ENCODE measurements at regions not wholly inside any gene's neighbourhood (a gene's known extent, or its start where the extent isn't known, plus 50 kb on each side); places are given as distances from the start of the nearest gene placed in this dataset.

DNA sequence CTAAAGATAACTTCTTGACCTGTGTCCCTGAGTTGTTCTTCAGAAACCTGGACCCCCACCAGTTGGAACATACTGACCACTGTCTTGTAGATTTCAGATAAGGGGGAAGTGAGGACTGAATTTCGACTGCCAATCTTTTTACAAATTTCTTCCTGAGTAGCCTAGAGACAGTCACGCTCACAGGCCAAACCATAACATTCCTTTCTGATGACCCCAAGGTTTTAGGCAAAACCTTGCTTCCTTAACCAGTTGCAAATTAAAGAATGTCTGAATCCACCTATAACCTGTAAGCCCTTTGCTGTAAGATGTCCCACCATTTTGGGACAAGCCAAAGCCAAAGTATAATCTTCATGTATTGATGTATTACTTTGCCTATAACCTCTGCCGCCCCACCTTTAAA, 306.9 kb downstream of the LRFN2 start:
- H3K4me3 ChIP-seq (replicated peaks; ENCODE audit: low read depth, low read length) = no peak overlapping the region
- no peak for DNase-seq (ENCODE audit: low read depth)
- TF ChIP-seq, protein P1, sequence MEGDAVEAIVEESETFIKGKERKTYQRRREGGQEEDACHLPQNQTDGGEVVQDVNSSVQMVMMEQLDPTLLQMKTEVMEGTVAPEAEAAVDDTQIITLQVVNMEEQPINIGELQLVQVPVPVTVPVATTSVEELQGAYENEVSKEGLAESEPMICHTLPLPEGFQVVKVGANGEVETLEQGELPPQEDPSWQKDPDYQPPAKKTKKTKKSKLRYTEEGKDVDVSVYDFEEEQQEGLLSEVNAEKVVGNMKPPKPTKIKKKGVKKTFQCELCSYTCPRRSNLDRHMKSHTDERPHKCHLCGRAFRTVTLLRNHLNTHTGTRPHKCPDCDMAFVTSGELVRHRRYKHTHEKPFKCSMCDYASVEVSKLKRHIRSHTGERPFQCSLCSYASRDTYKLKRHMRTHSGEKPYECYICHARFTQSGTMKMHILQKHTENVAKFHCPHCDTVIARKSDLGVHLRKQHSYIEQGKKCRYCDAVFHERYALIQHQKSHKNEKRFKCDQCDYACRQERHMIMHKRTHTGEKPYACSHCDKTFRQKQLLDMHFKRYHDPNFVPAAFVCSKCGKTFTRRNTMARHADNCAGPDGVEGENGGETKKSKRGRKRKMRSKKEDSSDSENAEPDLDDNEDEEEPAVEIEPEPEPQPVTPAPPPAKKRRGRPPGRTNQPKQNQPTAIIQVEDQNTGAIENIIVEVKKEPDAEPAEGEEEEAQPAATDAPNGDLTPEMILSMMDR (IDR thresholded peaks at IDR 0.05; ENCODE audit: low read length, missing control alignments) = no peak

DNA sequence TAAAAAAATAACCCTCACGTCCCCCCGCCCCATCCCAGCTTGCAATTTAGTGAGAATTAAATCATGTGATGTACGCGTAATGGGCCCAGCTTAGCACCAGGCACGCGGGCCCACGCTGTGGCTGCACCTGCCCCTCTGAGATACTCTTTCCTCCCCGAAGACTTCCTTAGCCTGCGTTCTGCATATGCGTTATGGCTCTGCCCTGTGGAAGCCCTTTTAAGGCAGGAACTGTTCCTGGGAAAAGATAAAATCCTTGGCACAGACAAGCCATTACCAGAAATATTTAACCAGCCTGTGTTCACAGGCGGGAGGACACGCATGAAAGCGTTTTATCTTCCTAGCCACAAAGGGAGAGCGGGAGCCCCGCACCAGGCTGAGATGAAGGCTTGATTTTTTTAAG, 311.0 kb downstream of the LRFN2 start:
- DNase-seq (ENCODE audit: low read depth) = no peak
- H3K4me3 ChIP-seq (replicated peaks; ENCODE audit: low read depth, low read length) = no peak overlapping the region
- TF ChIP-seq, protein P1 (IDR thresholded peaks at IDR 0.05; ENCODE audit: low read length, missing control alignments) = no peak

DNA sequence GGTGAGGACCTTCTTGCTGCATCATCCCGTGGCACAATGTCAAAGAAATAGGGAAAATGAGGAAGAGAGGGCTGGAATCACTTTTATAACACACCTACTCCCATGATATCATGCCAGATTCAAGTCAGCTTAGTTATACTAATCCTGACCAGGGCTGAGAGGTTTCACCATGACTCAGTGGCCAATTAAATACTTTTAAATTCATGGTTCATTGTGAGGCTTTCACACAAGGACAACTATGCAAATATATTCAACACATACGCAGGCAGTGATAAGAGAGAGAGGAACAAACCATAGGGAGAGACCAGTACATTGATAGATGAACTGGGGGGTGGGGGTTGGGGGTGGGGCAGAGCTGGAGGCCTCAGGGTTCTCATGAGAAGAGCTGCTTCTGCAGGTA, 313.1 kb downstream of the LRFN2 start:
- H3K4me3 ChIP-seq (replicated peaks; ENCODE audit: low read depth, low read length) = no peak overlapping the region
- TF ChIP-seq, protein P1 (IDR thresholded peaks at IDR 0.05; ENCODE audit: low read length, missing control alignments) = no peak
- DNase-seq (ENCODE audit: low read depth) = no peak

DNA sequence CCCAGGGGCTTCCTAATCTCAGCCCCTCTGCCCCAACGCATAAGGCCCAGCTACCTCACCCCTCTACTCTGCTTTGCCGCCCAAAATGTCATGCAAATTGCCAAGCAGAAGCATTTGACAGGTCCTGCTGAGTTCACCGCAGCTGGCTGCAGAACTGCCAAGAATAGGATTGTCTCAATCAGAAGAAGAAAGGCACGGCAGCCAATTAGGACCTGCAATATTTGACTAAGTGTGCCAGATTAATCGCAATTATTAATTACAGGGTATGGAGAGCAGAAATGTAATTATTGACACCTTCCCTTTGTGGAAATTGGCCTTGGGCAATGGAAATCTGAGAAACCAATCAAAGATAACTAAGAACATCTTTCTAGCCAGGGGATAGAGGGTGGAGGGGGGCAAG, 318.6 kb downstream of the LRFN2 start:
- TF ChIP-seq, protein P1 (IDR thresholded peaks at IDR 0.05; ENCODE audit: low read length, missing control alignments) = no peak
- no peak overlapping the region for H3K4me3 ChIP-seq (replicated peaks; ENCODE audit: low read depth, low read length)
- DNase-seq (ENCODE audit: low read depth) = no peak

DNA sequence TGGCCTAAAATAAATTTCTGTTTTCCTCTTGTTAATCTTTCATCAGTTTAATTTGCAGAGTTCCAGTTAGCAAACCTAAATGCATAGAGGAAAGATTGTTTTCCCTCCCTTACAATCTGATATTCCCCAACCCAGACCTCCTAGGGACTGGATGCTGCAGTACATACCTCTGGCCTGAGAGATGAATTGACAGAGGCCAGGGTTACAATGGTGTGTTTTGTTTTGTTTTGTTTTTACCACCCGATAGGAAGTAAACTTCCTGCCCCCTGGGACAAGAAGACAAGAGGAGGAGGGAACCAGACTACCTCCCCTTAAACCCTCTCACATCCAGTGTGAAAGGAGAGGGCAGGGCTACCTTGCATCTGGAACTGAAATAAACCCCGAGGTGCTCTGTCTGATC, 319.0 kb downstream of the LRFN2 start:
- TF ChIP-seq, protein P1 (IDR thresholded peaks at IDR 0.05; ENCODE audit: low read length, missing control alignments) = no peak
- no peak overlapping the region for H3K4me3 ChIP-seq (replicated peaks; ENCODE audit: low read depth, low read length)
- no peak for DNase-seq (ENCODE audit: low read depth)

DNA sequence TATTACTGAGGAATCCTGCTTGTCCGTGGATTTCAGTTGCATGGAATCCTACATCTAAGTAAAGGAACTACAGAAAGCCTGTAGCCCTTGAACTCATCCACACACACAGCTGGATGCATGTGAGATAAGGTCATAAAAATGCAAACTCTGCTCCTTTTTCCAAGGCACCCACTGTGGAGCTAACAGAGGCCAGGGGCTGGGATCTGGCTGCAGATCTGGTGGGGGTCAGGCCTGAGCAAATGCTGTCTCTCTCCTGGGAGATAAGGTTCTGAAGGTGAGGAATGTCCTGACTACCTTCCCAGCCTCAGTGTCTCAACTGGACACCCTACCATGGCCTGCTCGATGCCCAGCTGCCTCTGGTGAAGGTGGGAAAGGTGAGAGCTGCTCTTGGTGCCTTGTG, 321.5 kb downstream of the LRFN2 start:
- no peak for DNase-seq (ENCODE audit: low read depth)
- H3K4me3 ChIP-seq (replicated peaks; ENCODE audit: low read depth, low read length) = no peak overlapping the region
- TF ChIP-seq, protein P1 (IDR thresholded peaks at IDR 0.05; ENCODE audit: low read length, missing control alignments) = no peak

DNA sequence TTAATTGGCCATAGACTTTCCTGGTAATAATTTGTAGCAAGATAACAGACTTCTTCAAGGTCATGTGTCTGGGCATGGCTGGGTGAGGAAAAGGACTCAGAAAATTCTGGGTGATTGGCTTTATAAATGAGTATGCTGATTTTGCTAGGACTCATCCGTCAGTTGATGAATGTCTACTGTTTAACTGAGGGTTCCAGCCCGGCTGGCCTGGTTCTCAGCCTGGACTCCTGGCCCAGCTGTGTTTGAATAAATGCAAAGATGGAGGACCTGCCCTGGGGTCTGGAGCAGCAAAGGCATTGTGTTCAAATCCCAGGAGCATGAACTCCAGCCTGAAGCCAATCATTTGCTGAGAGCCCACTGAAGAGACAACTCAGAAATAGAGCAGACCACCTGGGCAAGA, 323.2 kb downstream of the LRFN2 start:
- DNase-seq (ENCODE audit: low read depth) = no peak
- no peak overlapping the region for H3K4me3 ChIP-seq (replicated peaks; ENCODE audit: low read depth, low read length)
- TF ChIP-seq, protein P1 (IDR thresholded peaks at IDR 0.05; ENCODE audit: low read length, missing control alignments) = no peak
